ENCODE measurements at regions not wholly inside any gene's neighbourhood (a gene's known extent, or its start where the extent isn't known, plus 50 kb on each side); places are given as distances from the start of the nearest gene placed in this dataset.

DNA sequence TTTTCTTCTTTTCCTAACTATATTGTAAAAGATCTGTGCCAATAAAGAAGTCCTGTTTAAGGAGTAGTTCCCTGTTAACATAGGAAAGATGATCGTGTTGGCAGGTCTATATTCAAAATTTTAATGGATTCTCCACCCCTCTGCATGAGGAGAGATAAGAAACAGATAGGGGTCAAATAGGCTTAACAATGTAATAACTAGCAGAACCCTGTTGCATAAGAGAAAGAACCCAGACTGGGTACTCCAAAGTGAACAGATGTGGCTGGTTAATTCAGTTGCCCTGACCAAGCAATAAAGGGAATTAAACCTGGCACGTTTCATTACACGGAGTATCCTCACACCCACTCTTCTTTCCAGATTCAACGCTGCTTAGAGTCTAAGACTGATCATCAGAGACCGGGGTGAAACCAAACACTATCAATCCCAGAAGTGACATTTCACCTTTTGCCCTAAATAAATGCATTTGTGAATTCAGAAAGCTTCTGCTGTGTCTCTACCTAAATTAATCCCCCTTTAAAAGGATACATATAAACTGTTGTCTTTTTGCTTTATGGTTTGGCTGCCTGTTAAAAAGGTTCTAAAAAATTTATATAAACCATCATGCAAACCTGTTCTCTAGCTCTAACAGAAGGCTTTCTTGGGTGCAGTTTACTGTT is 1276.9 kb upstream of the WWC1 start:
- Histone ChIP-seq H3K14ac (ENCODE audit: low read length) (no peak overlapping the region), H4K12ac (ENCODE audit: low read depth, low read length) (no peak overlapping the region), H3K36me3 (ENCODE audit: control insufficient read depth in 1 of 2, insufficient read depth in 2 of 2, low read length in 2 of 2) (no peaks in the 10 kb centered on the region), H3K4me1 (ENCODE audit: control insufficient read depth in 1 of 2, insufficient read depth in 2 of 2, low read length in 2 of 2) (no peaks in the 10 kb centered on the region), H3K27ac (ENCODE audit: low read depth, low read length) (no peak overlapping the region), H3K4me2 (ENCODE audit: low read length) (no peak overlapping the region), H3K79me1 (ENCODE audit: low read length) (no peaks in the 10 kb centered on the region), H3K9ac (ENCODE audit: low read length) (no peak overlapping the region), H2BK12ac (ENCODE audit: low read length) (no peak overlapping the region), H2AFZ (ENCODE audit: insufficient read depth, low read length, poor library complexity) (no peak overlapping the region), H3K79me2 (ENCODE audit: control insufficient read depth, insufficient read depth, low read length, poor library complexity) (no peaks in the 10 kb centered on the region), H3K23ac (ENCODE audit: low read length) (no peak overlapping the region), H3K9me3 (ENCODE audit: insufficient read depth, low read depth, low read length) (no peaks in the 10 kb centered on the region), H3K4ac (ENCODE audit: low read depth, low read length) (no peak overlapping the region), H3K27me3 (ENCODE audit: insufficient read depth, low read length) (no peaks in the 10 kb centered on the region), H2BK5ac (ENCODE audit: low read depth, low read length, poor library complexity) (no peak overlapping the region), H2BK120ac (ENCODE audit: insufficient read depth, low read length, poor library complexity) (no peak overlapping the region), H3K4me3 (ENCODE audit: low read depth, low read length) (no peak overlapping the region), H4K91ac (ENCODE audit: low read depth, low read length) (no peak overlapping the region), H2AK5ac (ENCODE audit: low read length) (no peak overlapping the region), H4K8ac (ENCODE audit: low read depth, low read length) (no peak overlapping the region), H3K18ac (ENCODE audit: low read length) (no peak overlapping the region)
- DNase-seq, result no peak
- WGBS (ENCODE audit: extremely low coverage, insufficient coverage, insufficient read length), result no CpG with 5 or more reads among the region's 5 CpGs

DNA sequence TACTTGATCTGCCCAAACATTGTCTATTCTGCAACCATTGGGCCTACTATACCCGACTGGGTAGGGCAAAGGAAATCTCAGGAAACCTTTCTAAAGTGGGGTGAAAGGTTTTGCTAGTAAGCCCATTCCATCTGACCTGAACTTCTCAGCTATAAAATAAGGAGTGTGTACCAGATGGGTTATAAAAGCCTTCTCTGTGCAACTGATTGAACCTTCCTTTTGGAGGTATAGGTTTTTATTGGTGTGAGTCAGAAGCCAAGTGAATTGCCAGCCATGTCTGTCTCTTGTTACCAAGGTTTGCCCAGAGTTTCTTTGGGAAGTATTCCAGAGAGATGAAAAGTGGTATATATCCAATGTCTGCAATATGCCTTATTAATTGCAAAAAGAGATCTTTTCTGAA is 1271.0 kb upstream of the WWC1 start:
- Histone ChIP-seq H3K36me3 (ENCODE audit: control insufficient read depth in 1 of 2, insufficient read depth in 2 of 2, low read length in 2 of 2) (no peaks in the 10 kb centered on the region), H3K9me3 (ENCODE audit: insufficient read depth, low read depth, low read length) (no peaks in the 10 kb centered on the region), H2BK12ac (ENCODE audit: low read length) (no peak overlapping the region), H3K9ac (ENCODE audit: low read length) (no peak overlapping the region), H3K4me3 (ENCODE audit: low read depth, low read length) (no peak overlapping the region), H3K4me2 (ENCODE audit: low read length) (no peak overlapping the region), H4K91ac (ENCODE audit: low read depth, low read length) (no peak overlapping the region), H3K4ac (ENCODE audit: low read depth, low read length) (no peak overlapping the region), H3K27ac (ENCODE audit: low read depth, low read length) (no peak overlapping the region), H4K12ac (ENCODE audit: low read depth, low read length) (no peak overlapping the region), H4K8ac (ENCODE audit: low read depth, low read length) (no peak overlapping the region), H3K18ac (ENCODE audit: low read length) (no peak overlapping the region), H2AFZ (ENCODE audit: insufficient read depth, low read length, poor library complexity) (no peak overlapping the region), H2BK5ac (ENCODE audit: low read depth, low read length, poor library complexity) (no peak overlapping the region), H2BK120ac (ENCODE audit: insufficient read depth, low read length, poor library complexity) (no peak overlapping the region), H2AK5ac (ENCODE audit: low read length) (no peak overlapping the region), H3K79me2 (ENCODE audit: control insufficient read depth, insufficient read depth, low read length, poor library complexity) (no peaks in the 10 kb centered on the region), H3K79me1 (ENCODE audit: low read length) (no peaks in the 10 kb centered on the region), H3K14ac (ENCODE audit: low read length) (no peak overlapping the region), H3K23ac (ENCODE audit: low read length) (no peak overlapping the region), H3K27me3 (ENCODE audit: insufficient read depth, low read length) (no peaks in the 10 kb centered on the region), H3K4me1 (ENCODE audit: control insufficient read depth in 1 of 2, insufficient read depth in 2 of 2, low read length in 2 of 2) (no peaks in the 10 kb centered on the region)
- DNase-seq, result no peak
- WGBS (ENCODE audit: extremely low coverage, insufficient coverage, insufficient read length), result no CpG with 5 or more reads among the region's 1 CpG

DNA sequence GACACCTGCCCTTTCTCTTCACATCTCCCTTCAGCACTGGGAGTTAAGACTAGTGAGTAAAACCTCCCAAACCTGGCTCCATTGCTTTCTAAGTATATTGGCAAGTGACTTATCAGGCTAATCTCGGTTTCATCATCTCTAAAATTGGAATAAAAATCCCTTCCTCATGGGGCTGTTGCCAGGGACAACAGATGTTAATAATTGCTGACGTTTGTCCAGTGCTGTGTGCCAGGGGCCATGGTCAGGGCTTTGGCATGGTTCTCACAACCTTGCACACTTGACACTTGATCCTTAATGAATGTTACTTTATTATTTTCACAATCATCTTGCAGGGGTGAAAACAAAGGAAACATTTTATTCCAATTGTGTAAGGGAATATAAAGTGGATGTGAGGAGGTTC is 1262.0 kb upstream of the WWC1 start:
- H4K12ac ChIP-seq (ENCODE audit: low read depth, low read length), result no peak overlapping the region
- H3K9ac ChIP-seq (ENCODE audit: low read length), result no peak overlapping the region
- no peak overlapping the region for H2AK5ac ChIP-seq (ENCODE audit: low read length)
- H4K91ac ChIP-seq (ENCODE audit: low read depth, low read length), result no peak overlapping the region
- H3K36me3 ChIP-seq (ENCODE audit: control insufficient read depth in 1 of 2, insufficient read depth in 2 of 2, low read length in 2 of 2), result no peaks in the 10 kb centered on the region
- H2AFZ ChIP-seq (ENCODE audit: insufficient read depth, low read length, poor library complexity), result no peak overlapping the region
- H3K23ac ChIP-seq (ENCODE audit: low read length), result no peak overlapping the region
- H2BK5ac ChIP-seq (ENCODE audit: low read depth, low read length, poor library complexity), result no peak overlapping the region
- H3K27me3 ChIP-seq (ENCODE audit: insufficient read depth, low read length), result no peaks in the 10 kb centered on the region
- H4K8ac ChIP-seq (ENCODE audit: low read depth, low read length), result no peak overlapping the region
- no peaks in the 10 kb centered on the region for H3K4me1 ChIP-seq (ENCODE audit: control insufficient read depth in 1 of 2, insufficient read depth in 2 of 2, low read length in 2 of 2)
- no peaks in the 10 kb centered on the region for H3K79me2 ChIP-seq (ENCODE audit: control insufficient read depth, insufficient read depth, low read length, poor library complexity)
- DNase-seq, result no peak
- no peak overlapping the region for H3K27ac ChIP-seq (ENCODE audit: low read depth, low read length)
- H3K9me3 ChIP-seq (ENCODE audit: insufficient read depth, low read depth, low read length), result no peaks in the 10 kb centered on the region
- WGBS (ENCODE audit: extremely low coverage, insufficient coverage, insufficient read length), result no CpG with 5 or more reads among the region's 2 CpGs
- H3K4me3 ChIP-seq (ENCODE audit: low read depth, low read length), result no peak overlapping the region
- H3K79me1 ChIP-seq (ENCODE audit: low read length), result no peaks in the 10 kb centered on the region
- no peak overlapping the region for H3K18ac ChIP-seq (ENCODE audit: low read length)
- H2BK12ac ChIP-seq (ENCODE audit: low read length), result no peak overlapping the region
- H3K4ac ChIP-seq (ENCODE audit: low read depth, low read length), result no peak overlapping the region
- H2BK120ac ChIP-seq (ENCODE audit: insufficient read depth, low read length, poor library complexity), result no peak overlapping the region
- no peak overlapping the region for H3K14ac ChIP-seq (ENCODE audit: low read length)
- H3K4me2 ChIP-seq (ENCODE audit: low read length), result no peak overlapping the region

DNA sequence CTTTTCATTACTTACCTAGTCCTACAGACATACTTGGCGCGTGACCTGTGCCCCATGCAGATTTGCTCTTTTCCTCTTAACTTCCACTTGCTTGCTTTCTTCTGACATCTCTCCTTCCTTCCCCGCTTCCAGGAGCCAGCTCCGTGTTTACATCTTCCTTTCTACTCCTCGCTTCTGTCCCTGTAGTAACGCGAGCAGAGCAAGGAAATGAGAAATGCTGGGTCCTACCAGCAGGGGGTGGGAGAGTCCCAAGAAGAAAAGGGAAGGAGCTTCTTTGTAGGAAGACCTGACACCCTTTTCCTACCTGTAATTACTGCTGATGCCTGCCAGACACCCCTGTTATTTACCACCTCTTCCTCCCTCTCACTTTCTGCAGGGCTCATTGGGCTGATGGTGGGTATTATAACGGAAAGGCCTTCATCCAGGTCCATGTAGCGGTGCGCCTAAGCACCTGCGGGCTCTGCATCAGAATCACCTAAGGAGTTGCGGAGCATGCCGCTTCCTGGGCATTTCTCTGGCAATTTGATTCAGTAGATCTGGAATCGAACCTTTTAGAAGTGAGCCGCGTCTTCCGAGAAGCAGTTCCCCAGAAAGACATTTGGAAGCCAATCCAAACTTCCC is 1260.8 kb upstream of the WWC1 start:
- H4K12ac ChIP-seq (ENCODE audit: low read depth, low read length), result no peak overlapping the region
- no peak overlapping the region for H2AFZ ChIP-seq (ENCODE audit: insufficient read depth, low read length, poor library complexity)
- H3K18ac ChIP-seq (ENCODE audit: low read length), result no peak overlapping the region
- no peak overlapping the region for H2BK12ac ChIP-seq (ENCODE audit: low read length)
- no peak overlapping the region for H4K8ac ChIP-seq (ENCODE audit: low read depth, low read length)
- no CpG with 5 or more reads among the region's 17 CpGs for WGBS (ENCODE audit: extremely low coverage, insufficient coverage, insufficient read length)
- no peak overlapping the region for H3K27ac ChIP-seq (ENCODE audit: low read depth, low read length)
- H3K4me2 ChIP-seq (ENCODE audit: low read length), result no peak overlapping the region
- peak in 1 of 2 donors; percentile 17 for DNase-seq
- H2AK5ac ChIP-seq (ENCODE audit: low read length), result no peak overlapping the region
- H2BK120ac ChIP-seq (ENCODE audit: insufficient read depth, low read length, poor library complexity), result no peak overlapping the region
- H3K23ac ChIP-seq (ENCODE audit: low read length), result no peak overlapping the region
- H4K91ac ChIP-seq (ENCODE audit: low read depth, low read length), result no peak overlapping the region
- no peak overlapping the region for H3K14ac ChIP-seq (ENCODE audit: low read length)
- H3K36me3 ChIP-seq (ENCODE audit: control insufficient read depth in 1 of 2, insufficient read depth in 2 of 2, low read length in 2 of 2), result no peaks in the 10 kb centered on the region
- H3K9me3 ChIP-seq (ENCODE audit: insufficient read depth, low read depth, low read length), result no peaks in the 10 kb centered on the region
- no peak overlapping the region for H3K4me3 ChIP-seq (ENCODE audit: low read depth, low read length)
- H3K4me1 ChIP-seq (ENCODE audit: control insufficient read depth in 1 of 2, insufficient read depth in 2 of 2, low read length in 2 of 2), result no peaks in the 10 kb centered on the region
- no peak overlapping the region for H2BK5ac ChIP-seq (ENCODE audit: low read depth, low read length, poor library complexity)
- no peaks in the 10 kb centered on the region for H3K79me1 ChIP-seq (ENCODE audit: low read length)
- H3K9ac ChIP-seq (ENCODE audit: low read length), result no peak overlapping the region
- no peaks in the 10 kb centered on the region for H3K79me2 ChIP-seq (ENCODE audit: control insufficient read depth, insufficient read depth, low read length, poor library complexity)
- H3K4ac ChIP-seq (ENCODE audit: low read depth, low read length), result no peak overlapping the region
- H3K27me3 ChIP-seq (ENCODE audit: insufficient read depth, low read length), result no peaks in the 10 kb centered on the region

Data from trophoblast cell (in vitro differentiated cells and primary cell).